ENCODE measurements at regions not wholly inside any gene's neighbourhood (a gene's known extent, or its start where the extent isn't known, plus 50 kb on each side); places are given as distances from the start of the nearest gene placed in this dataset.
A peak's percentile ranks its signal among the peaks of the same experiment; 100 is the strongest.
"Not testable (repeated sequence)": the region's sequence is repeated elsewhere in the genome, so short reads cannot be mapped to it uniquely, and the experiment has no call there.

DNA sequence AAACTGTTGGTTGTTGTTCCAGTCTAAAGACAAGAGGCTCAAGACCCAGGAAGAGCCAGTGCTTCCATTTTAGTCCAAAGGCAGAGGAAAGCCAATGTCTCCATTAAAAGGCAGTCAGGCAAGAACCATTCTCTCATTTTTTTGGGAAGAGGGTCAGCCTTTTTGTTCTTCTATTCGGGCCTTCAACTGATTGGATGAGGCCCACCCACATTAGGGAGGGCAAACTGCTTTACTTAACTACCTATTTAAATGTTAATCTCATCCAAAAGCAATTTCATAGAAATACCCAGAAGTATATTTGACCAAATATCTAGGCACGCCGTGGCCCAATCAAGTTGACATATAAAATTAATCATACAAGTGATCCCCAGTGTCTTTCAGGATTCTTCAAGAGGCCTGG is 104.4 kb upstream of the SYT6 start:
- no peak overlapping the region for H3K4me3 Mint-ChIP-seq
- no peak overlapping the region for H3K27ac Mint-ChIP-seq
- peaks cover 7 to 16% (median 14%) of the 10 kb centered on the region in 6 donors for H3K9me3 Mint-ChIP-seq
- H3K27me3 Mint-ChIP-seq (ENCODE audit: low read depth in 3 of 3) = peaks cover 2 to 4% (median 3%) of the 10 kb centered on the region in 3 donors
- H3K4me1 Mint-ChIP-seq = no peaks in the 10 kb centered on the region
- H3K36me3 Mint-ChIP-seq = peaks cover 0 to 8% (median 0%) of the 10 kb centered on the region in 3 donors
- no peak for DNase-seq

GRCh38 chr1:114257554-114257953 is 103.9 kb upstream of the SYT6 start:
- DNase-seq = no peak
- no peak overlapping the region for H3K27ac Mint-ChIP-seq
- no peak overlapping the region for H3K4me3 Mint-ChIP-seq

DNA sequence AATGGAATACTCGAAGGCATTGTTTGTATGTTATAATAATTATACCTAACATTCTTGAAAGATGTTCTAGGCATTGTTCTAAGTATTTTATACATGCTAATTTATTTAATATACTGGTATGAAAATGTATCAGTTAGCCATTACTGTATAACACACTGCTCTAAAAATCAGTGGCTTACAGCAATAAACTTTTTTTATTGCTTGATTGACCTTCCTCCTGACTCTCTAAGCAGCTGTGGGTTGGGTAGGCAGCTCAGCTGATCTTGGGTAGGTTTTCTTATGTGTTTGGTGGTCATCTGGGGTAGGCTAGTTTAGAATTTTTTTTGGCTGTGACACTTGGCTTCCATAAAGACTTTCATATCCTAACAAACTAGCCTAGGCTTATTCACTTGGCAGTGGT is 100.2 kb upstream of the SYT6 start:
- Mint-ChIP-seq H3K27me3 (ENCODE audit: low read depth in 3 of 3) (peaks cover 2 to 4% (median 3%) of the 10 kb centered on the region in 3 donors), H3K4me3 (no peak overlapping the region), H3K4me1 (no peaks in the 10 kb centered on the region), H3K27ac (no peak overlapping the region), H3K36me3 (peaks cover 0 to 18% (median 0%) of the 10 kb centered on the region in 3 donors), H3K9me3 (peaks cover 7 to 16% (median 15%) of the 10 kb centered on the region in 6 donors)
- no peak for DNase-seq

More at GRCh38 chr1:114257554-114257953, 103.9 kb upstream of the SYT6 start:
- peaks cover 0 to 13% (median 0%) of the 10 kb centered on the region in 3 donors for H3K36me3 Mint-ChIP-seq
- no peaks in the 10 kb centered on the region for H3K4me1 Mint-ChIP-seq
- H3K27me3 Mint-ChIP-seq (ENCODE audit: low read depth in 3 of 3) = peaks cover 2 to 4% (median 3%) of the 10 kb centered on the region in 3 donors
- H3K9me3 Mint-ChIP-seq = peaks cover 7 to 16% (median 14%) of the 10 kb centered on the region in 6 donors

DNA sequence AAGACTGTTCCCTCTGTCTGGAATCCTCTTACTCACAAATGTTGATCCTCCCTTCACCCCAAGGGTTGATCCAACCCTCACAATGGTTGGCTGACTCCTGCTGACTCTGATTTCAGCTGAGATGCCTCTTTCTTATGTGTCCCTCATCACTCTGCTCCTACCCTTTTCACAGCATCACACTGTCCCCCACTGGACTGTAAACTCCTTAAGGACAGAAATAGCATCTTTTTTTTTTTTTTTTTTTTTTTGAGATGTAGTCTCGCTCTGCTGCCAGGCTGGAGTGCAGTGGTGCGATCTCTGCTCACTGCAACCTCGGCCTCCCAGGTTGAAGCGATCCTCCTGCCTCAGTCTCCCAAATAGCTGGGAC is 97.9 kb upstream of the SYT6 start:
- peaks cover 0 to 4% (median 2%) of the 10 kb centered on the region in 3 donors for H3K27me3 Mint-ChIP-seq (ENCODE audit: low read depth in 3 of 3)
- H3K36me3 Mint-ChIP-seq = peaks cover 0 to 13% (median 0%) of the 10 kb centered on the region in 3 donors
- peaks cover 7 to 16% (median 15%) of the 10 kb centered on the region in 6 donors for H3K9me3 Mint-ChIP-seq
- H3K27ac Mint-ChIP-seq = peak overlapping the region in 2 of 6 donors; percentile 73 to 84
- H3K4me1 Mint-ChIP-seq = no peaks in the 10 kb centered on the region
- H3K4me3 Mint-ChIP-seq = no peak overlapping the region
- no peak for DNase-seq

GRCh38 chr1:114250683-114251572 is 97.3 kb upstream of the SYT6 start:
- H3K9me3 Mint-ChIP-seq = peaks cover 7 to 18% (median 15%) of the 10 kb centered on the region in 6 donors
- DNase-seq = no peak
- peak overlapping the region in 2 of 6 donors; percentile 73 to 84 for H3K27ac Mint-ChIP-seq
- H3K36me3 Mint-ChIP-seq = peaks cover 0 to 10% (median 0%) of the 10 kb centered on the region in 3 donors
- H3K27me3 Mint-ChIP-seq (ENCODE audit: low read depth in 3 of 3) = peaks cover 0 to 4% (median 2%) of the 10 kb centered on the region in 3 donors
- H3K4me3 Mint-ChIP-seq = no peak overlapping the region
- H3K4me1 Mint-ChIP-seq = no peaks in the 10 kb centered on the region

DNA sequence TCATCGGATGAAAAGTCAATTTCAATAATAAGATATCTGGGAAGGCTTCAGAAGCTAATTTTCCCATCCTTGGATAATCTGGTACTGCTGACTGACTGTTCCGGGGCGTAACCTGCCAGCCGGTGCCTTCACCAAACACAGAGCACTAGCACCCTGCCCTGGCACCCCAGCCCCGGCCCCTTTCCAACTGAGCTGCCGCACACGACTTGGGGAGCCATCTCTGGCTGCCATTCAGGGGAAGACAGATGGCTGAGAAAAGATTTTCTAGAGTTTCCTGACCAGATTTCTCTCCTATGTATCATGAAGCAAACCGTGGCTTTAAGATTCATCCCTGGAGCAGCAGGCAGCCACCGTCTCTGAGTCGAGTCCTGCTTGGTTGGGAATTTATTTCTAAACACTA is 96.0 kb upstream of the SYT6 start:
- H3K36me3 Mint-ChIP-seq = peaks cover 4 to 14% (median 7%) of the 10 kb centered on the region in 3 donors
- no peaks in the 10 kb centered on the region for H3K4me1 Mint-ChIP-seq
- peaks cover 4 to 17% (median 8%) of the 10 kb centered on the region in 6 donors for H3K9me3 Mint-ChIP-seq
- peaks cover 0 to 6% (median 3%) of the 10 kb centered on the region in 3 donors for H3K27me3 Mint-ChIP-seq (ENCODE audit: low read depth in 3 of 3)
- no peak for DNase-seq
- H3K27ac Mint-ChIP-seq = no peak overlapping the region
- H3K4me3 Mint-ChIP-seq = no peak overlapping the region

GRCh38 chr1:114248162-114248561 is 94.5 kb upstream of the SYT6 start:
- H3K4me1 Mint-ChIP-seq = no peaks in the 10 kb centered on the region
- H3K27ac Mint-ChIP-seq = no peak overlapping the region
- H3K9me3 Mint-ChIP-seq = peaks cover 0 to 15% (median 6%) of the 10 kb centered on the region in 6 donors
- H3K36me3 Mint-ChIP-seq = peaks cover 14 to 19% (median 15%) of the 10 kb centered on the region in 3 donors
- DNase-seq = no peak
- no peak overlapping the region for H3K4me3 Mint-ChIP-seq
- H3K27me3 Mint-ChIP-seq (ENCODE audit: low read depth in 3 of 3) = peaks cover 0 to 13% (median 2%) of the 10 kb centered on the region in 3 donors

DNA sequence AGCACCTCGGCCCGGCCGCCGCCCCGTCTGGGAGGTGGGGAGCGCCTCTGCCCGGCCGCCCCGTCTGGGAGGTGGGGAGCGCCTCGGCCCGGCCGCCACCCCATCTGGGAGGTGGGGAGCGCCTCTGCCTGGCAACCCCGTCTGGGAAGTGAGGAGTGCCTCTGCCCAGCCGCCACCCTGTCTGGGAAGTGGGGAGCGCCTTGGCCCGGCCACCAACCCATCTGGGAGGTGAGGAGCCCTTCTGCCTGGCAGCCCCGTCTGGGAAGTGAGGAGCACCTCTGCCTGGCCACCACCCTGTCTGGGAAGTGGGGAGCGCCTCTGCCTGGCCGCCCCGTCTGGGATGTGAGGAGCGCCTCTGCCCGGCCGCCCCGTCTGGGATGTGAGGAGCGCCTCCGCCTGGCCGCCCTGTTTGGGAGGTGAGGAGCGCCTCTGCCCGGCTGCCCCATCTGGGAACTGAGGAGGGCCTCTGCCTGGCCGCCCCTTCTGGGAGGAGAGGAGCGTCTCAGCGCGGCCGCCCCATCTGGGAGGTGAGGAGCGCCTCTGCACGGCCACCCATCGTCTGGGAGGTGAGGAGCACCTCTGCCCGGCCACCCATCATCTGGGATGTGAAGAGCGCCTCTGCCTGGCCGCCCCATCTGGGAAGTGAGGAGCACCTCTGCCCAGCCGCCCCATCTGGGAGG is 89.0 kb upstream of the SYT6 start:
- not testable (repeated sequence) for H3K27ac Mint-ChIP-seq, H3K4me3 Mint-ChIP-seq, DNase-seq, H3K4me1 Mint-ChIP-seq
- Mint-ChIP-seq H3K27me3 (ENCODE audit: low read depth in 3 of 3) (peaks cover 0 to 13% (median 6%) of the 10 kb centered on the region in 3 donors), H3K9me3 (peaks cover 0 to 13% (median 8%) of the 10 kb centered on the region in 6 donors), H3K36me3 (peaks cover 10 to 19% (median 19%) of the 10 kb centered on the region in 3 donors)

DNA sequence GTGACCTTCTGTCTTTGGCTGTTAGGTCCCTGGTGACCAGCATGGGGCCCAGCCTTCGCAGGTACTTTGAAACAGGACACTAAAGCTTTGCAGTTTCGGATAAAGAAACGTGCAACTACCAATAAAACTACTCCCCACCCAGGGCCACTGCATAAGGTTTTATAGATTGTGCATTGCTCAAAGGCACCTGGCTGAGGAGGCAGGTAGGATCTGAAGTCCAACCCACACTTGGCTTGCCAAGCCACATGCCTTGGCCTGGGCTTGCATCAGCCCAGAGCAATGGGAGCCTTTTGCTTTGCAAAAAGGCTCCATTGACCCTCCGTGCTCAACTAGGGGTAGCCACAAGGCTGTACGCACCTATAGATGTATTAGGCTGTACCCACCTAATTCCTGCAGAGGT is 84.4 kb upstream of the SYT6 start:
- Mint-ChIP-seq H3K9me3 (peaks cover 0 to 7% (median under 1%) of the 10 kb centered on the region in 6 donors), H3K4me3 (no peak overlapping the region), H3K27me3 (ENCODE audit: low read depth in 3 of 3) (peaks cover 1 to 4% (median 2%) of the 10 kb centered on the region in 3 donors), H3K36me3 (peaks cover 0 to 5% (median 4%) of the 10 kb centered on the region in 3 donors), H3K27ac (no peak overlapping the region), H3K4me1 (peaks cover 3 to 9% of the 10 kb centered on the region in 2 donors)
- no peak for DNase-seq

DNA sequence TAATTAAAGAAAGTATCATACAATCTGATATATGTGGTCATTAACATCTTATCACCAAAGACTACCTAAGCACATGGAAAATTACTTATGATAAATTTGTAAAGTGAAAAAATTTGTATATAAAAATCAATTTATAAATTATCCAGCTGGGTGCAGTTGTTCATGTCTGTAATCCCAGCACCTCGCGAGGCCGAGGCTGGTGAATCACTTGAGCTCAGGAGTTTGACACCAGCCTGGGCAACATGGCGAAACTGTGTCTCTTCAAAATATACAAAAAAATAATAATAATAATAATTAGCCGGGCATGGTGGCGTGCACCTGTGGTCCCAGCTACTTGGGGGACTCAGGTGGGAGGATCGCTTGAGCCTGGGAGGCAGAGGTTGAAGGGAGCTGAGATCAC is 82.8 kb upstream of the SYT6 start:
- Mint-ChIP-seq H3K4me3 (no peak overlapping the region), H3K36me3 (peaks cover 0 to 5% (median 4%) of the 10 kb centered on the region in 3 donors), H3K9me3 (peaks cover 0 to 7% (median under 1%) of the 10 kb centered on the region in 6 donors), H3K27me3 (ENCODE audit: low read depth in 3 of 3) (peaks cover 1 to 4% (median 2%) of the 10 kb centered on the region in 3 donors), H3K4me1 (peaks cover 3 to 9% of the 10 kb centered on the region in 2 donors), H3K27ac (no peak overlapping the region)
- DNase-seq = no peak

- DNase-seq = no peak
- Mint-ChIP-seq H3K4me1 (peaks cover 3 to 9% of the 10 kb centered on the region in 2 donors), H3K27ac (no peak overlapping the region)
Measured at GRCh38 chr1:114235960-114236359, 82.3 kb upstream of the SYT6 start.

DNA sequence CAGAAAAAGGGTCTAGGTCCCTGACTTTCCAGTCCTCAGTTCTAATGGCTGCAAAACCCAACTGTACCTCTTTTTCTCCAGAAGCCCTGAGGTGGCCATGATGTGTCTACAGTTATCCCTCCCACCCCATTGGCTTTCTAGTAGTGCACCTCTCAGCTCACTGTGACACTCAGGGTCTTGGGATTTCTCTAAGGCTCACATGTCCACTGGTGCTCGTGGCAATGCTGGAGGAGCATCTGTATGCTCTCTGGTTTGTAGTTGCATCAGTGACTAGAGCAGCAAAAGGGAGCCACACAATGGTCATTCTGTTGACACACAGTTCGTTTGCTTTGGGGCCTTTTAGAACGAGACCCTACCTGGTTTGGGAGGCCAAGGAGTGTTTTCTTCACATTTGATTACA is 81.6 kb upstream of the SYT6 start:
- H3K4me1 Mint-ChIP-seq = peaks cover 3 to 9% of the 10 kb centered on the region in 2 donors
- no peak overlapping the region for H3K4me3 Mint-ChIP-seq
- H3K27me3 Mint-ChIP-seq (ENCODE audit: low read depth in 3 of 3) = peaks cover 1 to 6% (median 3%) of the 10 kb centered on the region in 3 donors
- no peak for DNase-seq
- peaks cover 0 to 4% (median 0%) of the 10 kb centered on the region in 3 donors for H3K36me3 Mint-ChIP-seq
- peak overlapping the region in 1 of 6 donors; percentile 71 for H3K27ac Mint-ChIP-seq
- no peaks in the 10 kb centered on the region for H3K9me3 Mint-ChIP-seq

More at GRCh38 chr1:114235960-114236359, 82.3 kb upstream of the SYT6 start:
- Mint-ChIP-seq H3K9me3 (peaks cover 0 to 4% (median under 1%) of the 10 kb centered on the region in 6 donors), H3K36me3 (peaks cover 0 to 4% (median 2%) of the 10 kb centered on the region in 3 donors), H3K27me3 (ENCODE audit: low read depth in 3 of 3) (peaks cover 1 to 4% (median 3%) of the 10 kb centered on the region in 3 donors), H3K4me3 (no peak overlapping the region)

DNA sequence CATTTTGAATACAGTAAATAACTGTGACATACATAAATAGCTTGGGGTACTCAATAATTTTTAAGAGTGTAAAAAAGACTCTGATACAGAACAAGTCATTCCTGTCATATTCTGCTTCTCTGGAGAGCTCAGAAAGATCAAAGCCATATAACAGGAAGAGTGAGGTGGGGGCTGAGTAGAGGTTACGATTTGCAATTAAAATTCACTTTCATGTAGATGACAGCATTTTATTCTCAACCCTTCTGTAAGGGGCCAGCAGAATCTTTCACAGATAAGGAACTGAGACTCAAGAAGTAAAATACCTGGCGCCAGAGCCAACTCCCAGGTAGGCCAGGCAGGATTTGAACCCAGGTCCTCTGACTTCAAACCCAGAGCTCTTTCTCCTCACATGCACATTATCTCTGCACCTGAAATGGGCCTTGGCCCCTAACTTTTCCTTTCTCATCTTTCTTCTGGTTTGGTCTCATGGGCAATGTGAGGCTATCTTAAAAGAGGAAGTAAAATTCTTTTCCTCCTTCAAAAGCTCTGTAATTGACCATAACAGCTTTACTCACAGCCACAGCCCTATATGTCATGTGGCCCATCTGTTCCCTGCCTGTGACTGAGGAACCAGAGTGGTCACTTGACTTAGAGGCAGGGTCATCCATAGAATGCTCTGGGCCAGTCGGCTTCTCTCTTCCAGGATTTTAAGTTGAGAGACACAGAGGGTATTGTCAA is 80.9 kb upstream of the SYT6 start:
- Mint-ChIP-seq H3K27me3 (ENCODE audit: low read depth in 3 of 3) (peaks cover 1 to 7% (median 3%) of the 10 kb centered on the region in 3 donors), H3K36me3 (peaks cover 0 to 4% (median 0%) of the 10 kb centered on the region in 3 donors), H3K9me3 (no peaks in the 10 kb centered on the region), H3K4me1 (peaks cover 3 to 9% of the 10 kb centered on the region in 2 donors), H3K4me3 (no peak overlapping the region), H3K27ac (peak overlapping the region in 1 of 6 donors; percentile 71)
- no peak for DNase-seq
